ENCODE measurements at regions not wholly inside any gene's neighbourhood (a gene's known extent, or its start where the extent isn't known, plus 50 kb on each side); places are given as distances from the start of the nearest gene placed in this dataset.
A peak's percentile ranks its signal among the peaks of the same experiment; 100 is the strongest.
"Not testable (repeated sequence)": the region's sequence is repeated elsewhere in the genome, so short reads cannot be mapped to it uniquely, and the experiment has no call there.

DNA sequence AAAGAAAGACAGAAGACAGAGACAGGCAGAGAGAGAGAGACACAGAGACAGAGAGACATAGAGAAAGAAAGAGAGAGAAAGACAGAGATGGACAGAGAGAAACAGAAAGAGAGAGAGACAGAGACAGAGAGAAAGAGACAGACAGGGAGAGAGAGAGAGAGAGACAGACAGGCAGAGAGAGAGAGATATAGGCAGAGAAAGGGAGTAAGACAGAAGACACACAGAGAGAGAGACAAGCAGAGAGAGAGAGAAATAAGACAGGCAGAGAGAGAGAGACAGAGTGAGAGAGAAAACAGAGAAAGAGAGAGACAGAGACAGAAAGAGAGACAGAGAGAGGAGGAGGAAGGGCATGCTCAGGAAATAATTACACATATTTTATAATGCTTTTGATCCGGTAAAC is 758.3 kb upstream of the DEFB115 start:
- H3K4me1 ChIP-seq (ENCODE audit: insufficient read depth, poor library complexity, severe bottlenecking), result no peaks in the 10 kb centered on the region
- H3K27ac ChIP-seq (ENCODE audit: poor library complexity, severe bottlenecking), result no peak overlapping the region
- DNase-seq (ENCODE audit: low spot score), result no peak
- H3K36me3 ChIP-seq (ENCODE audit: low read depth), result no peaks in the 10 kb centered on the region
- peaks cover 5% of the 10 kb centered on the region for H3K27me3 ChIP-seq (ENCODE audit: insufficient read depth, poor library complexity, severe bottlenecking)
- ATAC-seq (ENCODE audit: low read depth), result no peak
- TF ChIP-seq, protein P1, sequence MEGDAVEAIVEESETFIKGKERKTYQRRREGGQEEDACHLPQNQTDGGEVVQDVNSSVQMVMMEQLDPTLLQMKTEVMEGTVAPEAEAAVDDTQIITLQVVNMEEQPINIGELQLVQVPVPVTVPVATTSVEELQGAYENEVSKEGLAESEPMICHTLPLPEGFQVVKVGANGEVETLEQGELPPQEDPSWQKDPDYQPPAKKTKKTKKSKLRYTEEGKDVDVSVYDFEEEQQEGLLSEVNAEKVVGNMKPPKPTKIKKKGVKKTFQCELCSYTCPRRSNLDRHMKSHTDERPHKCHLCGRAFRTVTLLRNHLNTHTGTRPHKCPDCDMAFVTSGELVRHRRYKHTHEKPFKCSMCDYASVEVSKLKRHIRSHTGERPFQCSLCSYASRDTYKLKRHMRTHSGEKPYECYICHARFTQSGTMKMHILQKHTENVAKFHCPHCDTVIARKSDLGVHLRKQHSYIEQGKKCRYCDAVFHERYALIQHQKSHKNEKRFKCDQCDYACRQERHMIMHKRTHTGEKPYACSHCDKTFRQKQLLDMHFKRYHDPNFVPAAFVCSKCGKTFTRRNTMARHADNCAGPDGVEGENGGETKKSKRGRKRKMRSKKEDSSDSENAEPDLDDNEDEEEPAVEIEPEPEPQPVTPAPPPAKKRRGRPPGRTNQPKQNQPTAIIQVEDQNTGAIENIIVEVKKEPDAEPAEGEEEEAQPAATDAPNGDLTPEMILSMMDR (IDR thresholded peaks at IDR 0.05; ENCODE audit: poor library complexity, severe bottlenecking), result no peak
- H3K4me3 ChIP-seq (ENCODE audit: severe bottlenecking), result no peak overlapping the region
- H3K9me3 ChIP-seq (ENCODE audit: severe bottlenecking), result no peaks in the 10 kb centered on the region

DNA sequence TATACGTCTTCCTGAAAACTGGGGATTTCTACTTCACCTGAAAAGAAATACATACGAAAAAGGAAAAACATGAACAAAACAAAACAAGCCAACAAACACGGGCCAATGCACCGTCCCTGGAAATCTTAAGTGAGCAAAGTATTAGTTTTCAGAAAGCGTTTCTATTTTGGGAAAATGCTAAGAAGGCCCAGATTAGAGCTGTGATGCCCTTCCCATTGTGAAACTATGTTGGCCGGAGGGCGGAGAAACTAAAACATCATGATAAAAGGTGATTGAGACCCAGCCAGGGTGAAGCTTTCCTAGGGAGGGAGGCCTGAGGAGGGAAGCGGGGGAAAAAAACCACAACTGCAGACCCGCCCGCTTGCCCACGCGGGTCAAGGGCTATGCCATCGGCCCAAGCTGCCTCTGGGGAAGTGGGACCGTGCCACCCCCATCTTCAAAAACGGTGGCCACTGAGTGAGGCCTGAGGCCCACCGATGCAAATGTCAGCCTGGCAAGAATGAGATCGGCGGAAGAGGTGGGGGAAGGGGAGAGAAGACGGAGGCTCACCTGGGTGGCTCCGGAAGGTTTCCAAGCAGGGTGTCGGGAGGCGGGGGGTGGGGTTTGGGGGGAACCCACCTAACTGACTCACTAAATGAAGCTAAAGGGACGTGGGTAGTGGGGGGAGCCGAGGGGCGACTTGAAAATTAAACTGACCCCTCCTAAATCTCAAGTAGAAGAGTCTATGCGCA is 757.6 kb upstream of the DEFB115 start:
- H3K9me3 ChIP-seq (ENCODE audit: severe bottlenecking); H3K4me3 ChIP-seq (ENCODE audit: severe bottlenecking); H3K36me3 ChIP-seq (ENCODE audit: low read depth); H3K4me1 ChIP-seq (ENCODE audit: insufficient read depth, poor library complexity, severe bottlenecking); ATAC-seq (ENCODE audit: low read depth); H3K27me3 ChIP-seq (ENCODE audit: insufficient read depth, poor library complexity, severe bottlenecking); H3K27ac ChIP-seq (ENCODE audit: poor library complexity, severe bottlenecking); DNase-seq (ENCODE audit: low spot score): not testable (repeated sequence)

GRCh38 chr20:30500447-30500820 is 757.0 kb upstream of the DEFB115 start:
- H3K27me3 ChIP-seq (ENCODE audit: insufficient read depth, poor library complexity, severe bottlenecking); DNase-seq (ENCODE audit: low spot score); H3K4me1 ChIP-seq (ENCODE audit: insufficient read depth, poor library complexity, severe bottlenecking); H3K9me3 ChIP-seq (ENCODE audit: severe bottlenecking); H3K27ac ChIP-seq (ENCODE audit: poor library complexity, severe bottlenecking); H3K36me3 ChIP-seq (ENCODE audit: low read depth); H3K4me3 ChIP-seq (ENCODE audit: severe bottlenecking): not testable (repeated sequence)
- TF ChIP-seq, protein P1 (IDR thresholded peaks at IDR 0.05; ENCODE audit: poor library complexity, severe bottlenecking), result peak; percentile 94
- peak; percentile 64 for ATAC-seq (ENCODE audit: low read depth)

GRCh38 chr20:30500829-30501440 is 756.5 kb upstream of the DEFB115 start:
- TF ChIP-seq, protein P1 (IDR thresholded peaks at IDR 0.05; ENCODE audit: poor library complexity, severe bottlenecking), result peak; percentile 69
- H3K27ac ChIP-seq (ENCODE audit: poor library complexity, severe bottlenecking), result no peak overlapping the region
- H3K36me3 ChIP-seq (ENCODE audit: low read depth), result no peaks in the 10 kb centered on the region
- ATAC-seq (ENCODE audit: low read depth) (no peak), DNase-seq (ENCODE audit: low spot score) (no peak)
- H3K9me3 ChIP-seq (ENCODE audit: severe bottlenecking), result no peaks in the 10 kb centered on the region
- H3K27me3 ChIP-seq (ENCODE audit: insufficient read depth, poor library complexity, severe bottlenecking), result peaks cover 5% of the 10 kb centered on the region
- no peak overlapping the region for H3K4me3 ChIP-seq (ENCODE audit: severe bottlenecking)
- no peaks in the 10 kb centered on the region for H3K4me1 ChIP-seq (ENCODE audit: insufficient read depth, poor library complexity, severe bottlenecking)

DNA sequence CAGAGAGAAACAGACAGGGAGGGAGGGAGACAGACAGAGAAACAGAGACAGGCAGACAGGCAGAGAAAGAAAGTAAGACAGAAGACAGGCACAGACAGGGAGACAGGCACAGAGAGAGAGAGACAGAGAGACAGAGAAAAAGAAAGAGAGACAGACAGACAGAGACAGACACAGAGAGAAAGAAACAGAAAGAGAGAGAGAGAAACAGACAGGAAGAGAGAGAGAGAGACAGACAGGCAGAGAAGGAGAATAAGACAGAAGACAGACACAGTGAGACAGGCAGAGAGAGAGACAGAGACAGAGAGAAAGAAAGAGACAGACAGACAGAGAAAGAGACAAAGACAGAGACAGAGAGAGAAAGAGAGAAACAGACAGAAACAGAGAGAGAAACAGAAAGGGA is 754.8 kb upstream of the DEFB115 start:
- H3K4me1 ChIP-seq (ENCODE audit: insufficient read depth, poor library complexity, severe bottlenecking), result no peaks in the 10 kb centered on the region
- no peak for ATAC-seq (ENCODE audit: low read depth)
- no peaks in the 10 kb centered on the region for H3K36me3 ChIP-seq (ENCODE audit: low read depth)
- no peak overlapping the region for H3K4me3 ChIP-seq (ENCODE audit: severe bottlenecking)
- DNase-seq (ENCODE audit: low spot score), result no peak
- H3K27ac ChIP-seq (ENCODE audit: poor library complexity, severe bottlenecking), result no peak overlapping the region
- H3K9me3 ChIP-seq (ENCODE audit: severe bottlenecking), result no peaks in the 10 kb centered on the region
- TF ChIP-seq, protein P1 (IDR thresholded peaks at IDR 0.05; ENCODE audit: poor library complexity, severe bottlenecking), result no peak
- H3K27me3 ChIP-seq (ENCODE audit: insufficient read depth, poor library complexity, severe bottlenecking), result peaks cover 5% of the 10 kb centered on the region

GRCh38 chr20:30503204-30503603 is 754.3 kb upstream of the DEFB115 start:
- H3K27ac ChIP-seq (ENCODE audit: poor library complexity, severe bottlenecking); H3K36me3 ChIP-seq (ENCODE audit: low read depth); ATAC-seq (ENCODE audit: low read depth): not testable (repeated sequence)

More at GRCh38 chr20:30503204-30503603, 754.3 kb upstream of the DEFB115 start:
- H3K27me3 ChIP-seq (ENCODE audit: insufficient read depth, poor library complexity, severe bottlenecking); DNase-seq (ENCODE audit: low spot score); H3K9me3 ChIP-seq (ENCODE audit: severe bottlenecking); H3K4me1 ChIP-seq (ENCODE audit: insufficient read depth, poor library complexity, severe bottlenecking); H3K4me3 ChIP-seq (ENCODE audit: severe bottlenecking): not testable (repeated sequence)
